ENCODE measurements at regions not wholly inside any gene's neighbourhood (a gene's known extent, or its start where the extent isn't known, plus 50 kb on each side); places are given as distances from the start of the nearest gene placed in this dataset.
A peak's percentile ranks its signal among the peaks of the same experiment; 100 is the strongest.
"Not testable (repeated sequence)": the region's sequence is repeated elsewhere in the genome, so short reads cannot be mapped to it uniquely, and the experiment has no call there.

- no peak for TF ChIP-seq POLR2A (IDR thresholded peaks at IDR 0.05; ENCODE audit: low read depth, low read length)
- DNase-seq (ENCODE audit: insufficient read length, low spot score): no peak
- FAIRE-seq: no peak
Observed at GRCh38 chr15:31597466-31597865, 270.8 kb downstream of the KLF13 start.

DNA sequence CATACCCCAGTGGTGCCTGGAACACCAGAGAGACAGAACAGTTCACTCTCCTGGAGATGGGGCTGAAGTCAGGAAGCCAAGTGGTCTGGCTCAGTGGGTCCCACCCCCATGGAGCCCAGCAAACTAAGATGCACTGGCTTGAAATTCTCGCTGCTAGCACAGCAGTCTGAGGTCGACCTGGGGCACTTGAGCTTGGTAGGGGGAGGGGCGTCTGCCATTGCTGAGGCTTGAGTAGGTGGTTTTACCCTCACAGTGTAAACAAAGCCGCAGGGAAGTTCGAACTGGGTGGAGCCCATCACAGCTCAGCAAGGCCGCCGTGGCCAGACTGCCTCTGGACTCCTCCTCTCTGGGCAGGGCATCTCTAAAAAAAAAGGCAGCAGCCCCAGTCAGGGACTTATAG is 272.0 kb downstream of the KLF13 start:
- no peak for TF ChIP-seq POLR2A (IDR thresholded peaks at IDR 0.05; ENCODE audit: low read depth, low read length)
- DNase-seq (ENCODE audit: insufficient read length, low spot score) (no peak), FAIRE-seq (no peak)

GRCh38 chr15:31605467-31605931 is 278.9 kb downstream of the KLF13 start:
- DNase-seq (ENCODE audit: insufficient read length, low spot score) (no peak), FAIRE-seq (no peak)
- no peak for TF ChIP-seq POLR2A (IDR thresholded peaks at IDR 0.05; ENCODE audit: low read depth, low read length)

DNA sequence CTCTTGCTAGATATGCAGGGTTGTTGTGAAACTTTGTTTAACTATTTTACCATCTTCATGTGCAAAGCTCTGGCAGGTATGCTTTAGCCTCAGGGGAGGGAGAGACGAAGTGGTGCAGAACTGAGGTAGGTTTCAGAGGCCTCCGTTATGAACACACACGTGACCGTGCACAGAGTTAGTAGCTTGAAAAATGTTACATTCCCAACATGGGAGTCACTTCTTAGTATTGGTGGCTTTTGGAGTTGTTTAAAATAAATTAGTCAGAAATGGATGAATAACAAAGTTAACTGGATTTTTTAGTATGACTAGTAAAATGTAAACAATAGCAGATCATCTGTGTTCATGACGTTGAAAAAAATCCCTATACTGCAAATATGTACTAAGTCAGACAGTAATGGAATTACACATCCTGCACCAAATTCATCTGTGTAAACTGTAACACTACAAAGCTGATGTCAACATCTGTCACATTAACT is 279.6 kb downstream of the KLF13 start:
- DNase-seq (ENCODE audit: insufficient read length, low spot score): no peak
- FAIRE-seq: no peak
- no peak for TF ChIP-seq POLR2A (IDR thresholded peaks at IDR 0.05; ENCODE audit: low read depth, low read length)

GRCh38 chr15:31606931-31607497 is 280.4 kb downstream of the KLF13 start:
- no peak for TF ChIP-seq POLR2A (IDR thresholded peaks at IDR 0.05; ENCODE audit: low read depth, low read length)
- DNase-seq (ENCODE audit: insufficient read length, low spot score) (no peak), FAIRE-seq (no peak)

- DNase-seq (ENCODE audit: insufficient read length, low spot score): no peak
- TF ChIP-seq POLR2A (IDR thresholded peaks at IDR 0.05; ENCODE audit: low read depth, low read length): no peak
- FAIRE-seq: no peak
Observed at GRCh38 chr15:31607656-31608055, 281.0 kb downstream of the KLF13 start.

- no peak for TF ChIP-seq POLR2A (IDR thresholded peaks at IDR 0.05; ENCODE audit: low read depth, low read length)
- no peak for FAIRE-seq
- no peak for DNase-seq (ENCODE audit: insufficient read length, low spot score)
Observed at GRCh38 chr15:31609258-31609681, 282.6 kb downstream of the KLF13 start.

DNA sequence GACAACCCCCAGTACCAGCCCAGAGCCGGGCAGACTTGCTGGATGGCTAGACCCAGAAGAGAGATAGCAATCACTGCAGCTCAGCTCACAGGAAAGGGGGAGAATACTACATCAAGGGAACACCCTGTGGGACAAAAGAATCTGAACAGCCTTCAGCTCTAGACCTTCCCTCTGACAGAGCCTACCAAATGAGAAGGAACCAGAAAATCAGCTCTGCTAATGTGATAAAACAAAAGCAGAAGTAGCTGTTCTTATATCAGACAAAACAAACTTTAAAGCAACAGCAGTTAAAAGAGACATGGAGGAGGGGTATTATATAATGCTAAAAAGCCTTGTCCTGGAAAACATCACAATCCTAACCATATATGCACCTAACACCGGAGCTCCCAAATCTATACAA is 283.3 kb downstream of the KLF13 start:
- no peak for TF ChIP-seq POLR2A (IDR thresholded peaks at IDR 0.05; ENCODE audit: low read depth, low read length)
- no peak for FAIRE-seq
- DNase-seq (ENCODE audit: insufficient read length, low spot score): no peak

DNA sequence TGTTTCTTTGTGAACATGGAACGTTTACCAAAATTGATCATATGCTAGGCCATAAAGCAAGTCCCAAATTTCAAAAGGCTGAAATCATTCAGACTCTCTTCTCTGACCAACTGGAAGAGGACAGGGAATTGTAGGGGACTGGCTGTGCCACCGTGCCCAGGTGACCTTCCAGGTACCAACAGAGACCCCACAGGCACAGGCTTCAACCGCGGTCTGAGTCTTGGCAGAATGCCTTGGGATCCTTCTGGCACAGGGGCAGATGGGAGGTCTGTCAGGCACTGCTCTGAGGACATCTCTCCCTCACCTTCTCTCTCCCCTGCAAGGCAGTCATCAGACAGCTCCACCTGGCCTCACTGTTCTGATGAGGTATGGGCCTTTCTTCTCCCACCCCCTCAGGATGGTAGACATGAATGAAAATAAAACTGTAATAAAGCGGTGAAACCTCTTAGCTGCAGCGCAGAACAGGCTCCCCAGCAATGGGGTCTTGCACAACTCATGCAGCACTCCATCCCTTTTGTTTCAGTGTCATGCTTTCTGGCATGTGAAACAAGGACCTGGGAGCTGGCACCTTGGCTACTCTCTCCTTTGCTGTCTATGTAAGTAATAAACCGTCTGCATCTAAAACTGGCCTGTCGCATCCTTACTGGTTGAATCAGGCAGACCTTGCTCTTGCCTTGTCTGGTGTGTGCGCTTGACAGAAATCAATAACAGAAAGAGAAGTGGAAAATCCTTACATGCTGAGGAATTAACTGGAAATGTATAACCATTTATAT is 289.2 kb downstream of the KLF13 start:
- DNase-seq (ENCODE audit: insufficient read length, low spot score) (no peak), FAIRE-seq (no peak)
- no peak for TF ChIP-seq POLR2A (IDR thresholded peaks at IDR 0.05; ENCODE audit: low read depth, low read length)

- not testable (repeated sequence) for FAIRE-seq
Observed at GRCh38 chr15:31623297-31623696, 296.7 kb downstream of the KLF13 start.

GRCh38 chr15:31624115-31624514 is 297.5 kb downstream of the KLF13 start:
- not testable (repeated sequence) for DNase-seq (ENCODE audit: insufficient read length, low spot score); FAIRE-seq

More at GRCh38 chr15:31623297-31623696, 296.7 kb downstream of the KLF13 start:
- not testable (repeated sequence) for DNase-seq (ENCODE audit: insufficient read length, low spot score)

GRCh38 chr15:31635715-31636114 is 309.1 kb downstream of the KLF13 start:
- not testable (repeated sequence) for DNase-seq (ENCODE audit: insufficient read length, low spot score); FAIRE-seq

- not testable (repeated sequence) for DNase-seq (ENCODE audit: insufficient read length, low spot score); FAIRE-seq
Observed at GRCh38 chr15:31636911-31637310, 310.3 kb downstream of the KLF13 start.

DNA sequence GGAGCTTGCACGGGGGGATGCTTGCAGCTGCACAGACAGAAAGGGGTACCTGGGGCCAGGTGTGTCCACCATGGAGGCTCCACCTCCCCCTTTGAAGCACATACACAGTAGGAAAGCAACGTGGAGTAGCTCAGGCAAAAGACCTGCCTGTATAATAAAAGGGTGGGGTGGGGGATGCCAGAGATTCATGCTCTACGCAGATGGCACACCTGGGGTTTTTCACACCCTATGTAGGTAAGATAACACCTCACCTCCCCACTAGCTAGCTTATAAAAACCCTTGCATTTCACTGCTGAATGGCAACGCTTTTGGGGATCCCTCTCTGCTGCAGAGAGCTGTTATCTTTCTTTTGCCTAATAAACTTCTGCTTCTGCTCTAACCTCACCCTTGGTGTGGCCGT is 317.3 kb downstream of the KLF13 start:
- DNase-seq (ENCODE audit: insufficient read length, low spot score): not testable (repeated sequence)
- FAIRE-seq: peak; percentile 62

DNA sequence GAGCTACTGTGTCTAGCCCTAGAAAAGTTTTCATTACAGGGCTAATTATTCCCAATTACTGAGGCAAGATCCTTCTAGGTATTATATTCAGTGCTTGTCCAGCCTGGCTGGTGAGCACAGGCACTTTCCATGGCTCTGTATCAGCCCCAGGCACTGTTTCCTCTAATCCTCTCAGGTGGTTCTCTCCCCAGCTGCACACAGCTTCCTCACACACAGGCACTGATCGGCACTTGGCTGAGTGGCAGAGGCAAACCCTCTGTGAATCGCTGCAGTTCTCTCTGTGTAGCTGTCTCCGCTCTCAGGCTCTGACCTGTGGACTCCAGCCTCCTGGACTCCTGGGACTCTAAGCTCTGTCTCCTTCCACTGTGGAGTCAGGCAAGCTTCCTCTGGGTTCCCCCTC is 318.1 kb downstream of the KLF13 start:
- DNase-seq (ENCODE audit: insufficient read length, low spot score); FAIRE-seq: not testable (repeated sequence)

GRCh38 chr15:31647337-31647826 is 320.7 kb downstream of the KLF13 start:
- FAIRE-seq: peak; percentile 36

DNA sequence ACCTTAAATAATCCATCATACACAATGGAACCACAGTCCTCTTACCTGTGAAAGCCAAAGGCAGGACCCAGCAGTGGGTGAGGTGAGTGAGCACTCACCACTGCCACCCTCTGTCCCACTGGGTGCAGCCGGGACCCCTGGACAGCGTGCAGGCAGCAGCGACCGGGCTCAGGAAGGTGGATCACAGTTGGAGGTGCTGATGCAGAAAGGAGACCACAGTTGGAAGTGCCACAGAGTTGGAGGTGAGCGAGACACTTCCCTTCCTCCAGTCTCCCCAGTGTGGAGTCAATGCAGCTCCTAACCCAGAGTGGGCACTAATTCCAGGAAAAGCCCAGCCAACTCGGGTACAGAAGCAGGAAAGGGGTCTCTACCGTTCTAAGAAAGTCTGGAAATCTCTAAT is 323.0 kb downstream of the KLF13 start:
- not testable (repeated sequence) for DNase-seq (ENCODE audit: insufficient read length, low spot score); FAIRE-seq

More at GRCh38 chr15:31647337-31647826, 320.7 kb downstream of the KLF13 start:
- DNase-seq (ENCODE audit: insufficient read length, low spot score): not testable (repeated sequence)

GRCh38 chr15:31650055-31650701 is 323.5 kb downstream of the KLF13 start:
- DNase-seq (ENCODE audit: insufficient read length, low spot score): not testable (repeated sequence)
- FAIRE-seq: peak; percentile 84

GRCh38 chr15:31656915-31657314 is 330.3 kb downstream of the KLF13 start:
- FAIRE-seq; DNase-seq (ENCODE audit: insufficient read length, low spot score): not testable (repeated sequence)
